Peyer's patch (tissue), 4 donors: ENCODE measurements at regions not wholly inside any gene's neighbourhood (a gene's known extent, or its start where the extent isn't known, plus 50 kb on each side); places are given as distances from the start of the nearest gene placed in this dataset.

Experiments
- CTCF ChIP-seq, 6 experiments: fragments of 450-650 bp in 4 of 6; fragments of 200-600 bp in 2 of 6; sonication (generic) in 1 of 6; IDR thresholded peaks; one replicate each; pipeline ENCODE4 v1.5.1; 2017 to 2019; ENCODE audit warnings: antibody characterized with exemption in 6 of 6, mild to moderate bottlenecking in 3 of 6, moderate library complexity in 1 of 6
- POLR2A ChIP-seq, 2 donors: fragments of 450-650 bp; IDR thresholded peaks; one replicate each; pipeline ENCODE4 v1.5.1; 2017; ENCODE audit warnings: antibody characterized with exemption in 2 of 2, mild to moderate bottlenecking in 2 of 2, moderate library complexity in 2 of 2

- TF ChIP-seq POLR2A (IDR thresholded peaks at IDR 0.05), result no peak
- no peak for TF ChIP-seq CTCF (IDR thresholded peaks at IDR 0.05)
Observed at GRCh38 chr9:93893899-93894690, 61.1 kb downstream of the BARX1 start.
